ENCODE measurements at regions not wholly inside any gene's neighbourhood (a gene's known extent, or its start where the extent isn't known, plus 50 kb on each side); places are given as distances from the start of the nearest gene placed in this dataset.

- H3K4me1 Mint-ChIP-seq = no peaks in the 10 kb centered on the region
- ATAC-seq (no peak), DNase-seq (ENCODE audit: low spot score) (no peak)
- no peak overlapping the region for H3K4me2 ChIP-seq
- no peak overlapping the region for H3K27ac ChIP-seq (ENCODE audit: low read depth)
- H3K36me3 ChIP-seq (ENCODE audit: insufficient read depth) = no peaks in the 10 kb centered on the region
- H2AFZ ChIP-seq = no peak overlapping the region
- no peaks in the 10 kb centered on the region for H3F3A ChIP-seq (replicated peaks; ENCODE audit: low read depth)
- no peaks in the 10 kb centered on the region for H3K4me1 ChIP-seq (ENCODE audit: insufficient read depth)
- H3K4me3 Mint-ChIP-seq = no peak overlapping the region
- H3K9me2 ChIP-seq (ENCODE audit: insufficient read depth) = no peaks in the 10 kb centered on the region
- H3K27ac Mint-ChIP-seq = no peak overlapping the region
- no peaks in the 10 kb centered on the region for H3K79me2 ChIP-seq (replicated peaks; ENCODE audit: insufficient read depth)
- H4K20me1 ChIP-seq (replicated peaks; ENCODE audit: insufficient read depth) = no peaks in the 10 kb centered on the region; the same call in 1 of the 2 replicates
- no peaks in the 10 kb centered on the region; the same call in 2 of the 3 replicates for H3K9me3 Mint-ChIP-seq
- H3K27me3 Mint-ChIP-seq (ENCODE audit: insufficient read depth, low read depth, poor library complexity) = peaks cover 13% of the 10 kb centered on the region
- H3K36me3 Mint-ChIP-seq (ENCODE audit: low read depth) = no peaks in the 10 kb centered on the region
- no peaks in the 10 kb centered on the region for H3K27me3 ChIP-seq (ENCODE audit: insufficient read depth)
- TF ChIP-seq NANOG (IDR thresholded peaks at IDR 0.05; ENCODE audit: borderline replicate concordance) (no peak), CREB1 (CRISPR knock-in tag; IDR thresholded peaks at IDR 0.05; ENCODE audit: low read depth) (no peak), ETS1 (IDR thresholded peaks at IDR 0.05) (no peak), STAT1 (IDR thresholded peaks at IDR 0.05; ENCODE audit: unreplicated experiment) (no peak)
- TF ChIP-seq, protein P1, sequence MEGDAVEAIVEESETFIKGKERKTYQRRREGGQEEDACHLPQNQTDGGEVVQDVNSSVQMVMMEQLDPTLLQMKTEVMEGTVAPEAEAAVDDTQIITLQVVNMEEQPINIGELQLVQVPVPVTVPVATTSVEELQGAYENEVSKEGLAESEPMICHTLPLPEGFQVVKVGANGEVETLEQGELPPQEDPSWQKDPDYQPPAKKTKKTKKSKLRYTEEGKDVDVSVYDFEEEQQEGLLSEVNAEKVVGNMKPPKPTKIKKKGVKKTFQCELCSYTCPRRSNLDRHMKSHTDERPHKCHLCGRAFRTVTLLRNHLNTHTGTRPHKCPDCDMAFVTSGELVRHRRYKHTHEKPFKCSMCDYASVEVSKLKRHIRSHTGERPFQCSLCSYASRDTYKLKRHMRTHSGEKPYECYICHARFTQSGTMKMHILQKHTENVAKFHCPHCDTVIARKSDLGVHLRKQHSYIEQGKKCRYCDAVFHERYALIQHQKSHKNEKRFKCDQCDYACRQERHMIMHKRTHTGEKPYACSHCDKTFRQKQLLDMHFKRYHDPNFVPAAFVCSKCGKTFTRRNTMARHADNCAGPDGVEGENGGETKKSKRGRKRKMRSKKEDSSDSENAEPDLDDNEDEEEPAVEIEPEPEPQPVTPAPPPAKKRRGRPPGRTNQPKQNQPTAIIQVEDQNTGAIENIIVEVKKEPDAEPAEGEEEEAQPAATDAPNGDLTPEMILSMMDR (conservative IDR thresholded peaks at IDR 0.05; ENCODE audit: low read depth in 2 of 2) = no peak
- no peak overlapping the region for H3K4me3 ChIP-seq
Observed at GRCh38 chr1:47662068-47662467, 224.2 kb downstream of the FOXD2 start.

DNA sequence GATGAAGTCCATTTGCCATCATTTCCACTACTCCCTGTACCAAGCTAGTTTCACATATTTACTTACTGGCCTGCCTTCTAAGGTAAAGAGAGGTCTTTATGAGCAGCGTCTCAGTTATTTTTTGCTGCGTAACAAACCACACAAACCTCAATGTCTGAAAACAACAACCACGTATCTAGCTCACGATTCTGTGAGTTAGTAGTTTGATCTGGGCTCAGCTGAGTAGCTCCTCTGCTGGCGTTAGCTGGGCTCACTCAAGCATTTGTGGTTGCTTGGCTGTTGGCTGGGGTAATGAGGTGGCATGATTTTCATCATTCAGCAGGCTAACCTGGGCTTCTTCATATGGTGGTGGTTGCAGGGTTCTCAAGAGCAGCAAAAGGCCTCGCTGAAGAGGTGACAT lies 225.4 kb downstream of the FOXD2 start:
- TF ChIP-seq EZH2 (IDR thresholded peaks at IDR 0.05; ENCODE audit: low read depth, unreplicated experiment) (no peak), JUNB (IDR thresholded peaks at IDR 0.05; ENCODE audit: unreplicated experiment) (no peak), EZH2phosphoT487 (IDR thresholded peaks at IDR 0.05; ENCODE audit: unreplicated experiment) (no peak), REST (IDR thresholded peaks at IDR 0.05; ENCODE audit: unreplicated experiment) (no peak), ZNF331 (CRISPR knock-in tag; IDR thresholded peaks at IDR 0.05; ENCODE audit: low read depth) (no peak), NANOG (IDR thresholded peaks at IDR 0.05; ENCODE audit: borderline replicate concordance) (no peak)
- TF ChIP-seq, protein P1 (conservative IDR thresholded peaks at IDR 0.05; ENCODE audit: low read depth in 2 of 2) = no peak
- no peak overlapping the region for H3K27ac ChIP-seq (ENCODE audit: low read depth)
- ATAC-seq (no peak), DNase-seq (ENCODE audit: low spot score) (no peak)
- H3K4me2 ChIP-seq = no peak overlapping the region
- H3K79me2 ChIP-seq (replicated peaks; ENCODE audit: insufficient read depth) = no peaks in the 10 kb centered on the region
- Mint-ChIP-seq H3K4me1 (no peaks in the 10 kb centered on the region), H3K4me3 (no peak overlapping the region), H3K36me3 (ENCODE audit: low read depth) (no peaks in the 10 kb centered on the region), H3K9me3 (no peaks in the 10 kb centered on the region; the same call in 2 of the 3 replicates), H3K27ac (no peak overlapping the region), H3K27me3 (ENCODE audit: insufficient read depth, low read depth, poor library complexity) (peaks cover 12% of the 10 kb centered on the region)
- no peaks in the 10 kb centered on the region; the same call in 1 of the 2 replicates for H4K20me1 ChIP-seq (replicated peaks; ENCODE audit: insufficient read depth)
- no peaks in the 10 kb centered on the region for H3K27me3 ChIP-seq (ENCODE audit: insufficient read depth)
- no peaks in the 10 kb centered on the region for H3F3A ChIP-seq (replicated peaks; ENCODE audit: low read depth)
- no peaks in the 10 kb centered on the region for H3K36me3 ChIP-seq (ENCODE audit: insufficient read depth)
- no peaks in the 10 kb centered on the region for H3K4me1 ChIP-seq (ENCODE audit: insufficient read depth)
- H3K4me3 ChIP-seq = no peak overlapping the region
- H2AFZ ChIP-seq = no peak overlapping the region
- H3K9me2 ChIP-seq (ENCODE audit: insufficient read depth) = no peaks in the 10 kb centered on the region
